ENCODE measurements at regions not wholly inside any gene's neighbourhood (a gene's known extent, or its start where the extent isn't known, plus 50 kb on each side); places are given as distances from the start of the nearest gene placed in this dataset.

- Histone ChIP-seq H4K20me1 (no peaks in the 10 kb centered on the region), H3K27ac (no peak overlapping the region), H3K4me2 (no peak overlapping the region), H3K27me3 (no peaks in the 10 kb centered on the region), H3K9ac (no peak overlapping the region), H3K36me3 (no peaks in the 10 kb centered on the region), H3K4me1 (no peaks in the 10 kb centered on the region), H3K4me3 (no peak overlapping the region), H3K9me3 (no peaks in the 10 kb centered on the region)
- no peak for TF ChIP-seq Cebpa-rat (IDR thresholded peaks at IDR 0.05)
Observed at GRCh38 chr12:74321381-74321780, 216.3 kb upstream of the ATXN7L3B start.

DNA sequence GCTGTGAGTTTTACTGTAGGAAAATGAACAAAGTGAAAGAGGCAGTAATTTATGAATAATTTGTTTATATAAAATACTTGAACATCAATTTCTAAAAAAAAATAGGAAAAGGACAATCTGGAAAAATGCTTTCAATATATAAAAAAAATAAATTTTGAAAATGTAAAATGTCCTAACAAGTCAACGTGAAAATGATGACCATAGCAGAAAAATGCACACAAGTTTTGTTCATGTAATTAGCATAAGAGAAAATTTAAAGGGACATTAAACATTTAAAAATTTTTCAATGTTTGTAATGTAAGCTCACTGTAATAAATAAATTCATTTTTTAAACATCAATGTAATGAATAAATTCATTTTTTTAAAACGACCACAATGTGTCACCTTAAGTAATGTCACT lies 214.8 kb upstream of the ATXN7L3B start:
- no peak overlapping the region for H3K27ac ChIP-seq
- no peaks in the 10 kb centered on the region for H4K20me1 ChIP-seq
- no peak for TF ChIP-seq Cebpa-rat (IDR thresholded peaks at IDR 0.05)
- no peaks in the 10 kb centered on the region for H3K27me3 ChIP-seq
- H3K4me3 ChIP-seq, result no peak overlapping the region
- H3K4me1 ChIP-seq, result no peaks in the 10 kb centered on the region
- H3K4me2 ChIP-seq, result no peak overlapping the region
- no peaks in the 10 kb centered on the region for H3K9me3 ChIP-seq
- H3K36me3 ChIP-seq, result no peaks in the 10 kb centered on the region
- no peak overlapping the region for H3K9ac ChIP-seq

GRCh38 chr12:74328623-74329022 lies 209.0 kb upstream of the ATXN7L3B start:
- Histone ChIP-seq H3K27me3 (no peaks in the 10 kb centered on the region), H3K4me1 (no peaks in the 10 kb centered on the region), H3K4me2 (no peak overlapping the region), H3K27ac (no peak overlapping the region), H3K36me3 (no peaks in the 10 kb centered on the region), H3K9ac (no peak overlapping the region), H3K4me3 (no peak overlapping the region), H4K20me1 (no peaks in the 10 kb centered on the region), H3K9me3 (no peaks in the 10 kb centered on the region)
- TF ChIP-seq Cebpa-rat (IDR thresholded peaks at IDR 0.05), result no peak

DNA sequence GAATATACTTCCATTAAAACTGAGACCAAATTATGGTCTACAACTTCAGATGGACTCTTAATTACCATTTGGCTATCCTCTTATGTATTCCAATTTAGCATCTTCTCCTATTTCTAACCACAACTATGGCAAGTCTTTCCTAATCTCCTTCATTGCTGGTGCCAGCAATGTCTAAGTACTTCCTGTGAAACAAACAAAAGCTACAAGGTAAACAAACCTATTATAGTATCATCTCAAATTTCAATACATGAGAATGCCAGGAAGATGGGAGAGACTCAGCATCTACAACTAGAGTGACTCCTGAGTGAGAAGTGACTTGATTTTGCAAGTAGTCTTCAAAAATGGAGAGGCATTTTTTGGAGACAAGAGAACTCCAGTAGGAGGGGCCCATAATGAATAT lies 202.9 kb upstream of the ATXN7L3B start:
- Histone ChIP-seq H3K27me3 (no peaks in the 10 kb centered on the region), H3K9me3 (no peaks in the 10 kb centered on the region), H3K36me3 (no peaks in the 10 kb centered on the region), H3K9ac (no peak overlapping the region), H4K20me1 (no peaks in the 10 kb centered on the region), H3K4me3 (no peak overlapping the region), H3K4me1 (no peaks in the 10 kb centered on the region), H3K4me2 (no peak overlapping the region), H3K27ac (no peak overlapping the region)
- TF ChIP-seq Cebpa-rat (IDR thresholded peaks at IDR 0.05), result no peak

DNA sequence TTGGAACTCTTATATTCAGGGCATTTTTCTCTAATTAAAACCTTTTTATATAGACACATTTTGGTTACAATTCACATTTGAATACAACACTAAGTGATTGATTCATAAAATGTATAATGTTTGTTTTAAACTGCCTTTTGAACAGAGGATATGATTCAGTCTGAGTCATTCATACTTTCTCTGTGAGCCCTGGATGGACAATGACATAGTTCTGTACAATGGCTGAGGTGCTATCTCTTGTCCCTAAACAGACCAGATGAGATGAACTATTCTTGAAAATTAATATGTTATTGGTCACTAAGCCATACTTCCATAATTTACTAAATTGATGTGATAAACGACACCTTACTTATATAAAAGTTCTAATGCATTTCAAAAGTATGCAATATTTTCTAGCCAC lies 199.7 kb upstream of the ATXN7L3B start:
- no peaks in the 10 kb centered on the region for H4K20me1 ChIP-seq
- TF ChIP-seq Cebpa-rat (IDR thresholded peaks at IDR 0.05), result no peak
- no peak overlapping the region for H3K4me3 ChIP-seq
- H3K27me3 ChIP-seq, result no peaks in the 10 kb centered on the region
- no peaks in the 10 kb centered on the region for H3K9me3 ChIP-seq
- no peak overlapping the region for H3K4me2 ChIP-seq
- no peaks in the 10 kb centered on the region for H3K36me3 ChIP-seq
- no peak overlapping the region for H3K27ac ChIP-seq
- no peak overlapping the region for H3K9ac ChIP-seq
- H3K4me1 ChIP-seq, result no peaks in the 10 kb centered on the region

- no peak overlapping the region for H3K4me2 ChIP-seq
- no peaks in the 10 kb centered on the region for H4K20me1 ChIP-seq
- no peak overlapping the region for H3K27ac ChIP-seq
- H3K36me3 ChIP-seq, result no peaks in the 10 kb centered on the region
- no peak for TF ChIP-seq Cebpa-rat (IDR thresholded peaks at IDR 0.05)
- H3K27me3 ChIP-seq, result no peaks in the 10 kb centered on the region
- H3K4me3 ChIP-seq, result no peak overlapping the region
- H3K9me3 ChIP-seq, result no peaks in the 10 kb centered on the region
- H3K4me1 ChIP-seq, result no peaks in the 10 kb centered on the region
- H3K9ac ChIP-seq, result no peak overlapping the region
Observed at GRCh38 chr12:74339211-74339610, 198.4 kb upstream of the ATXN7L3B start.

- no peak overlapping the region for H3K4me3 ChIP-seq
- H4K20me1 ChIP-seq, result no peaks in the 10 kb centered on the region
- no peaks in the 10 kb centered on the region for H3K4me1 ChIP-seq
- no peaks in the 10 kb centered on the region for H3K36me3 ChIP-seq
- H3K27ac ChIP-seq, result no peak overlapping the region
- H3K4me2 ChIP-seq, result no peak overlapping the region
- TF ChIP-seq Cebpa-rat (IDR thresholded peaks at IDR 0.05), result no peak
- H3K27me3 ChIP-seq, result no peaks in the 10 kb centered on the region
- no peaks in the 10 kb centered on the region for H3K9me3 ChIP-seq
- H3K9ac ChIP-seq, result no peak overlapping the region
Observed at GRCh38 chr12:74349925-74350324, 187.7 kb upstream of the ATXN7L3B start.

GRCh38 chr12:74365178-74365964 lies 172.3 kb upstream of the ATXN7L3B start:
- Histone ChIP-seq H3K27ac (no peak overlapping the region), H3K9ac (no peak overlapping the region), H3K4me2 (no peak overlapping the region), H3K4me1 (no peaks in the 10 kb centered on the region), H4K20me1 (no peaks in the 10 kb centered on the region), H3K9me3 (no peaks in the 10 kb centered on the region), H3K27me3 (no peaks in the 10 kb centered on the region), H3K36me3 (no peaks in the 10 kb centered on the region), H3K4me3 (no peak overlapping the region)
- no peak for TF ChIP-seq Cebpa-rat (IDR thresholded peaks at IDR 0.05)

- H3K4me2 ChIP-seq, result no peak overlapping the region
- no peak overlapping the region for H3K9ac ChIP-seq
- H3K4me3 ChIP-seq, result no peak overlapping the region
- no peaks in the 10 kb centered on the region for H3K4me1 ChIP-seq
- H3K9me3 ChIP-seq, result no peaks in the 10 kb centered on the region
- no peak for TF ChIP-seq Cebpa-rat (IDR thresholded peaks at IDR 0.05)
- no peaks in the 10 kb centered on the region for H3K36me3 ChIP-seq
- no peak overlapping the region for H3K27ac ChIP-seq
- H3K27me3 ChIP-seq, result no peaks in the 10 kb centered on the region
- no peaks in the 10 kb centered on the region for H4K20me1 ChIP-seq
Observed at GRCh38 chr12:74370608-74371216, 166.9 kb upstream of the ATXN7L3B start.

DNA sequence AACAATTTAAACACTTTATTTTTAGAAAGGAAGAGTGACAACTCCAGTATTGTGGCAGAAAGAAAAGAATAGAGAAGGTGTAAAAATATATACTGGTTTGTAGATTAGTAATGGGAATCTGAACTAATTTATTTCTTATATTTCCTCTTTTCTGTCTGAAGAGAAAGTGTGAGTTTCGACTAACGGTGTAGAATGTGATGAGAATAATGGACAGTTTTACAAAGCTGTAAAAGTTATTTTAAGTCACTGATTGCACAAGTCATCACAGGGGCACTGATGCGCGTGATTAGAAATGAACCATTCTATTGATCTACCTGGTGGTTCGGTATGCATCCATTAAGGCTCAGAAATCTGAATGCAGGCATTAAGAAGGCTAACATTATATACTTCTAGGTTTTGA lies 158.5 kb upstream of the ATXN7L3B start:
- Histone ChIP-seq H3K9ac (no peak overlapping the region), H4K20me1 (no peaks in the 10 kb centered on the region), H3K9me3 (no peaks in the 10 kb centered on the region), H3K4me3 (no peak overlapping the region), H3K36me3 (no peaks in the 10 kb centered on the region), H3K27me3 (no peaks in the 10 kb centered on the region), H3K27ac (no peak overlapping the region), H3K4me2 (no peak overlapping the region), H3K4me1 (no peaks in the 10 kb centered on the region)
- no peak for TF ChIP-seq Cebpa-rat (IDR thresholded peaks at IDR 0.05)
